ENCODE measurements at regions not wholly inside any gene's neighbourhood (a gene's known extent, or its start where the extent isn't known, plus 50 kb on each side); places are given as distances from the start of the nearest gene placed in this dataset.

GRCh38 chr18:1392046-1392445 is 487.4 kb downstream of the ADCYAP1 start:
- TF ChIP-seq CTCF (IDR thresholded peaks at IDR 0.05) (no peak), POLR2AphosphoS5 (IDR thresholded peaks at IDR 0.05; ENCODE audit: insufficient read depth in 1 of 2, low read depth in 1 of 2) (no peak), POLR2A (IDR thresholded peaks at IDR 0.05) (no peak)
